ENCODE measurements at regions not wholly inside any gene's neighbourhood (a gene's known extent, or its start where the extent isn't known, plus 50 kb on each side); places are given as distances from the start of the nearest gene placed in this dataset.

- H3K9me3 ChIP-seq: no peaks in the 10 kb centered on the region
- WGBS, 2 donors: 50 to 69% methylated on average over 18 to 28 of the region's 28 CpGs
- intact Hi-C loops (cut with DNase I; ENCODE audit: low total_unique reads): no loop called here
- no peaks in the 10 kb centered on the region for H3K27me3 ChIP-seq
- H3K4me3 ChIP-seq: no peak overlapping the region
- H3K27ac ChIP-seq: no peak overlapping the region
- TF ChIP-seq POLR2A (IDR thresholded peaks at IDR 0.05) (no peak), CTCF (IDR thresholded peaks at IDR 0.05) (no peak)
- no peak for DNase-seq
- no peaks in the 10 kb centered on the region for H3K4me1 ChIP-seq
- H3K36me3 ChIP-seq (ENCODE audit: low read depth, missing control alignments): no peaks in the 10 kb centered on the region
These were observed 101.8 kb upstream of the AGAP1 start for GRCh38 chr2:235391921-235392615.

DNA sequence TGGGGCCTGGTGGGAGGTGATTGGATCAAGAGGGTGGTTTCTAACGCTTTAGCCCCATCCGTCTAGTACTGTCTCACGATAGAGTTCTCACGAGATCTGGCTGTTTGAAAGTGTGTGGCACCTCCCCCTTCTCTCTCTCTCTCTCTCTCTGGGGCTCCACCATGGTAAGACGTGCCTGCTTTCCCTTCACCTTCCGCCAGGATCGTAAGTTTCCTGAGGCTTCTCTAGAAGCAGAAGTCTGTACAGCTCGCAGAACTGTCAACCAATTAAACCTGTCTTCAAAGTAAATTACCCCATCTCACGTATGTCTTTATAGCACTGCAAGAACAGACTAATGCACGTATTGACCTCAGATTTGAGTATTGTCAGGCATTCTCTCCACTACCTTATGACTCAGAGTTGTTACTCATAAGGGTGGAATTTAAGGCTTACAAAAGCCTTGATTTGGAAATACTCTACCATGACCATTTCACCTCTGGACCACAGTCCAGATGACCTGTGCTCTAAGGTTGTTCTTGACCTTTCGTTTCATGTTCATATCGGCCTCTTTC is 99.5 kb upstream of the AGAP1 start:
- no peak for TF ChIP-seq CTCF (IDR thresholded peaks at IDR 0.05)
- TF ChIP-seq POLR2A (IDR thresholded peaks at IDR 0.05): no peak
- Histone ChIP-seq H3K9me3 (no peaks in the 10 kb centered on the region), H3K4me3 (no peak overlapping the region), H3K27me3 (no peaks in the 10 kb centered on the region), H3K36me3 (ENCODE audit: low read depth, missing control alignments) (no peaks in the 10 kb centered on the region), H3K4me1 (no peaks in the 10 kb centered on the region), H3K27ac (no peak overlapping the region)
- DNase-seq: no peak
- intact Hi-C loops (cut with DNase I; ENCODE audit: low total_unique reads): no loop called here
- WGBS, 2 donors: 91% methylated on average over 12 of the region's 12 CpGs

DNA sequence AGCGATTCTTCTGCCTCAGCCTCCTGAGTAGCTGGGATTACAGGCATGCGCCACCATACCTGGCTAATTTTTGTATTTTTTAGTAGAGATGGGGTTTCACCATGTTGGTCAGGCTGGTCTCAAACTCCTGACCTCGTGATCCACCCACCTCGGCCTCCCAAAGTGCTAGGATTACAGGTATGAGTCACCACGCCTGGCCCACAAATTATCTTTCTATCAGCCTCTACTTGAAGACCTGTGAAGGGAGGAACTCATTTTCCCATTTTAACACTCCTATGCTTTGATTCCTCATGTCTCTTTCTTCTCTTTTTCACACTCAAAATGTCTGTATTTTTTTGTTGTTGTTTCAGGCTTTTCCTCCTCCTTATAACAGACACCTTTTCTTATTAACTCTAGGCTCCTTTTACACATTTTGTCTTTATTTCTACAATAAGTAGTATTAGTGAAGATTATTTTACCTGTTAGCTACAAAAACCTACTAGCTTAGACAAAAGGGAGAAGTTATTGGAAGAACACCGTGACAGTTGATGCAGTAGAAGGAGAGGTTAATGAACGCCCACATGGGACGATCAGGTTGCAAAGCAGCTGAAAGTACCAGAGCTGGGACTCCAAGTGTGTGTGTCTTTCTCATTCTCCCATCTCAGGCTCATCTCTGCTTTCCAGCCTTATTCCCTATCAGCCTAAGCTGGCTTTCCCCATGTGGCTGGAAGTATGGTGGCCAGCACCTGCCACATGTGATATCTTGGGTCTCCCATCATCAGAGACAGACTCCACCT is 97.6 kb upstream of the AGAP1 start:
- TF ChIP-seq POLR2A (IDR thresholded peaks at IDR 0.05): no peak
- TF ChIP-seq CTCF (IDR thresholded peaks at IDR 0.05): no peak
- WGBS, 2 donors: 85 to 94% methylated on average over 8 of the region's 8 CpGs
- Histone ChIP-seq H3K4me1 (no peaks in the 10 kb centered on the region), H3K27me3 (no peaks in the 10 kb centered on the region), H3K36me3 (ENCODE audit: low read depth, missing control alignments) (no peaks in the 10 kb centered on the region), H3K27ac (no peak overlapping the region), H3K9me3 (no peaks in the 10 kb centered on the region), H3K4me3 (no peak overlapping the region)
- DNase-seq: no peak
- intact Hi-C loops (cut with DNase I; ENCODE audit: low total_unique reads): no loop called here

DNA sequence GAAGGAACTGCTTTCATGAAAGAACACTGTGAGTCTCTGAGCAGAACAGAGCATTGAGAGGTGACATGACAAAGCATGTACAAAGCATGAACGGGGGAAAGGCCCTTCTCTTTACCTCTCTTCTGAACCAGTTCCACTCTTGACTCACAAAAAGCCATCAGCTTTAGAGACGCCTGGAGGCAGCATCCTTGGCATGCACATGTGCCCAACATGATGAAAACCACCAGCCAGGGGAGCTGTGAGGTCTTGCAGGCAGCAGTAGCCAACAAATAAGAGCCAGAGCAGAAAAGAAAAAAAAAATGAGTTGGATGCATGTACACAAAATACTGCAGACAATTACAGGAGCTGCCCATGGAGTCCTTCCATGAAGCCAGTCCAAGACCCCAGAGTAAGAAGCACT is 95.5 kb upstream of the AGAP1 start:
- WGBS, 2 donors: 80 to 88% methylated on average over 2 of the region's 2 CpGs
- H3K36me3 ChIP-seq (ENCODE audit: low read depth, missing control alignments): no peaks in the 10 kb centered on the region
- no peaks in the 10 kb centered on the region for H3K9me3 ChIP-seq
- TF ChIP-seq POLR2A (IDR thresholded peaks at IDR 0.05): no peak
- TF ChIP-seq CTCF (IDR thresholded peaks at IDR 0.05): no peak
- no peak for DNase-seq
- H3K4me1 ChIP-seq: no peaks in the 10 kb centered on the region
- intact Hi-C loops (cut with DNase I; ENCODE audit: low total_unique reads): no loop called here
- no peak overlapping the region for H3K27ac ChIP-seq
- no peak overlapping the region for H3K4me3 ChIP-seq
- no peaks in the 10 kb centered on the region for H3K27me3 ChIP-seq

Measured in testis (tissue), 2 donors.